GM06990 (cell line): ENCODE measurements at regions not wholly inside any gene's neighbourhood (a gene's known extent, or its start where the extent isn't known, plus 50 kb on each side); places are given as distances from the start of the nearest gene placed in this dataset.

Experiments
- DNase-seq: peaks from one replicate; pipeline ENCODE4 v3.0.0-alpha.2; 2011; ENCODE audit not compliant: insufficient read length; ENCODE audit errors: extremely low read depth
- H3K27me3 ChIP-seq: replicated peaks from 2 replicates; pipeline ENCODE4 v1.6.0; 2011; ENCODE audit warnings: low read length; ENCODE audit not compliant: control insufficient read depth, insufficient read depth
- H3K36me3 ChIP-seq: 2 replicates; pipeline ENCODE4 v1.5.1; 2011; ENCODE audit warnings: low read length; ENCODE audit not compliant: control insufficient read depth, insufficient read depth
- H3K4me3 ChIP-seq: replicated peaks from 2 replicates; pipeline ENCODE4 v1.5.1; 2011; ENCODE audit warnings: low read depth, mild to moderate bottlenecking, control low read depth, low read length
- CTCF ChIP-seq: IDR thresholded peaks from 2 replicates; pipeline ENCODE4 v1.5.1; 2011; ENCODE audit warnings: low read length, control low read depth, mild to moderate bottlenecking, inconsistent platforms; ENCODE audit not compliant: insufficient read depth, poor library complexity, severe bottlenecking

- DNase-seq, result no peak
- no peak overlapping the region for H3K4me3 ChIP-seq
- H3K27me3 ChIP-seq, result peaks cover 3% of the 10 kb centered on the region
- no peak for TF ChIP-seq CTCF
- H3K36me3 ChIP-seq, result no peaks in the 10 kb centered on the region
Measured at GRCh38 chr13:99135591-99135990, 65.1 kb upstream of the UBAC2 start.

- no peak for TF ChIP-seq CTCF
- H3K4me3 ChIP-seq, result no peak overlapping the region
- no peak for DNase-seq
- peaks cover 3% of the 10 kb centered on the region for H3K27me3 ChIP-seq
- H3K36me3 ChIP-seq, result no peaks in the 10 kb centered on the region
Measured at GRCh38 chr13:99136427-99136954, 64.2 kb upstream of the UBAC2 start.

- Histone ChIP-seq H3K27me3 (peaks cover 3% of the 10 kb centered on the region), H3K4me3 (no peak overlapping the region), H3K36me3 (no peaks in the 10 kb centered on the region)
- TF ChIP-seq CTCF, result no peak
- no peak for DNase-seq
Measured at GRCh38 chr13:99140831-99141230, 59.8 kb upstream of the UBAC2 start.

GRCh38 chr13:99143904-99144303 lies 56.8 kb upstream of the UBAC2 start:
- no peaks in the 10 kb centered on the region for H3K36me3 ChIP-seq
- no peak for TF ChIP-seq CTCF
- DNase-seq, result no peak
- no peaks in the 10 kb centered on the region for H3K27me3 ChIP-seq
- H3K4me3 ChIP-seq, result no peak overlapping the region

GRCh38 chr13:99144306-99144705 lies 56.3 kb upstream of the UBAC2 start:
- Histone ChIP-seq H3K27me3 (no peaks in the 10 kb centered on the region), H3K36me3 (no peaks in the 10 kb centered on the region), H3K4me3 (no peak overlapping the region)
- DNase-seq, result peak; percentile 44
- no peak for TF ChIP-seq CTCF

GRCh38 chr13:99145461-99145860 lies 55.2 kb upstream of the UBAC2 start:
- DNase-seq, result no peak
- Histone ChIP-seq H3K36me3 (no peaks in the 10 kb centered on the region), H3K4me3 (no peak overlapping the region), H3K27me3 (no peaks in the 10 kb centered on the region)
- TF ChIP-seq CTCF, result no peak
